ENCODE measurements at regions not wholly inside any gene's neighbourhood (a gene's known extent, or its start where the extent isn't known, plus 50 kb on each side); places are given as distances from the start of the nearest gene placed in this dataset.

GRCh38 chr16:89040391-89040790 lies 53.3 kb upstream of the ACSF3 start:
- peaks cover 12% of the 10 kb centered on the region for H3K27me3 Mint-ChIP-seq
- no peaks in the 10 kb centered on the region for H3K36me3 Mint-ChIP-seq
- H3K4me3 Mint-ChIP-seq: no peak overlapping the region
- no peaks in the 10 kb centered on the region for H3K9me3 Mint-ChIP-seq
- peaks cover 5 to 9% (median 6%) of the 10 kb centered on the region in 3 donors for H3K4me1 Mint-ChIP-seq
- peak overlapping the region in 2 of 3 donors; percentile 85 to 90 for H3K27ac Mint-ChIP-seq

GRCh38 chr16:89040861-89041570 lies 52.6 kb upstream of the ACSF3 start:
- Mint-ChIP-seq H3K9me3 (peaks cover 0 to 2% (median 0%) of the 10 kb centered on the region in 3 donors), H3K36me3 (no peaks in the 10 kb centered on the region), H3K4me1 (peaks cover 5 to 9% (median 6%) of the 10 kb centered on the region in 3 donors), H3K4me3 (peak overlapping the region in 1 of 4 donors; percentile 43), H3K27me3 (peaks cover 12% of the 10 kb centered on the region), H3K27ac (no peak overlapping the region)

GRCh38 chr16:89041571-89042481 lies 51.8 kb upstream of the ACSF3 start:
- peak overlapping the region in 1 of 3 donors; percentile 50 for H3K27ac Mint-ChIP-seq
- H3K36me3 Mint-ChIP-seq: no peaks in the 10 kb centered on the region
- H3K4me1 Mint-ChIP-seq: peaks cover 5 to 9% (median 6%) of the 10 kb centered on the region in 3 donors
- H3K4me3 Mint-ChIP-seq: peak overlapping the region in 1 of 4 donors; percentile 70
- peaks cover 12% of the 10 kb centered on the region for H3K27me3 Mint-ChIP-seq
- H3K9me3 Mint-ChIP-seq: peaks cover 0 to 2% (median 0%) of the 10 kb centered on the region in 3 donors

GRCh38 chr16:89042711-89043551 lies 50.7 kb upstream of the ACSF3 start:
- Mint-ChIP-seq H3K27ac (no peak overlapping the region), H3K9me3 (peaks cover 0 to 2% (median 0%) of the 10 kb centered on the region in 3 donors), H3K36me3 (no peaks in the 10 kb centered on the region), H3K27me3 (peaks cover 7% of the 10 kb centered on the region), H3K4me1 (peaks cover 0 to 9% (median 7%) of the 10 kb centered on the region in 3 donors), H3K4me3 (no peak overlapping the region)

GRCh38 chr16:89043636-89044417 lies 49.8 kb upstream of the ACSF3 start:
- Mint-ChIP-seq H3K4me3 (no peak overlapping the region), H3K27me3 (no peaks in the 10 kb centered on the region), H3K4me1 (peaks cover 0 to 6% (median 3%) of the 10 kb centered on the region in 3 donors), H3K27ac (no peak overlapping the region), H3K36me3 (no peaks in the 10 kb centered on the region), H3K9me3 (peaks cover 0 to 2% (median 0%) of the 10 kb centered on the region in 3 donors)
